Tibial nerve (tissue), 4 donors: ENCODE measurements at regions not wholly inside any gene's neighbourhood (a gene's known extent, or its start where the extent isn't known, plus 50 kb on each side); places are given as distances from the start of the nearest gene placed in this dataset.

Source experiments
- EP300 ChIP-seq, 2 donors: sonication (generic); formaldehyde crosslinking; IDR thresholded peaks; one replicate each; pipeline ENCODE4 v1.6.1; 2017; ENCODE audit warnings: antibody characterized with exemption in 2 of 2, mild to moderate bottlenecking in 1 of 2
- POLR2A ChIP-seq, 2 donors: fragments of 450-650 bp; IDR thresholded peaks; one replicate each; pipeline ENCODE4 v1.6.1; 2017; ENCODE audit warnings: antibody characterized with exemption in 2 of 2, mild to moderate bottlenecking in 2 of 2, moderate library complexity in 2 of 2
- TF ChIP-seq, protein P1 (sequence below), 5 experiments: fragments of 200-600 bp in 3 of 5; fragments of 450-650 bp in 2 of 5; sonication (generic) in 3 of 5; IDR thresholded peaks; one replicate each; pipeline ENCODE4 v1.5.1; 2016 to 2019; ENCODE audit warnings: antibody characterized with exemption in 5 of 5, mild to moderate bottlenecking in 3 of 5, moderate library complexity in 2 of 5

GRCh38 chr5:74540622-74541021 is 99.9 kb downstream of the ENC1 start:
- TF ChIP-seq POLR2A (IDR thresholded peaks at IDR 0.05) (no peak), EP300 (IDR thresholded peaks at IDR 0.05) (no peak)
- TF ChIP-seq, protein P1, sequence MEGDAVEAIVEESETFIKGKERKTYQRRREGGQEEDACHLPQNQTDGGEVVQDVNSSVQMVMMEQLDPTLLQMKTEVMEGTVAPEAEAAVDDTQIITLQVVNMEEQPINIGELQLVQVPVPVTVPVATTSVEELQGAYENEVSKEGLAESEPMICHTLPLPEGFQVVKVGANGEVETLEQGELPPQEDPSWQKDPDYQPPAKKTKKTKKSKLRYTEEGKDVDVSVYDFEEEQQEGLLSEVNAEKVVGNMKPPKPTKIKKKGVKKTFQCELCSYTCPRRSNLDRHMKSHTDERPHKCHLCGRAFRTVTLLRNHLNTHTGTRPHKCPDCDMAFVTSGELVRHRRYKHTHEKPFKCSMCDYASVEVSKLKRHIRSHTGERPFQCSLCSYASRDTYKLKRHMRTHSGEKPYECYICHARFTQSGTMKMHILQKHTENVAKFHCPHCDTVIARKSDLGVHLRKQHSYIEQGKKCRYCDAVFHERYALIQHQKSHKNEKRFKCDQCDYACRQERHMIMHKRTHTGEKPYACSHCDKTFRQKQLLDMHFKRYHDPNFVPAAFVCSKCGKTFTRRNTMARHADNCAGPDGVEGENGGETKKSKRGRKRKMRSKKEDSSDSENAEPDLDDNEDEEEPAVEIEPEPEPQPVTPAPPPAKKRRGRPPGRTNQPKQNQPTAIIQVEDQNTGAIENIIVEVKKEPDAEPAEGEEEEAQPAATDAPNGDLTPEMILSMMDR (IDR thresholded peaks at IDR 0.05): no peak
